ENCODE measurements at regions not wholly inside any gene's neighbourhood (a gene's known extent, or its start where the extent isn't known, plus 50 kb on each side); places are given as distances from the start of the nearest gene placed in this dataset.
A peak's percentile ranks its signal among the peaks of the same experiment; 100 is the strongest.
"Not testable (repeated sequence)": the region's sequence is repeated elsewhere in the genome, so short reads cannot be mapped to it uniquely, and the experiment has no call there.

DNA sequence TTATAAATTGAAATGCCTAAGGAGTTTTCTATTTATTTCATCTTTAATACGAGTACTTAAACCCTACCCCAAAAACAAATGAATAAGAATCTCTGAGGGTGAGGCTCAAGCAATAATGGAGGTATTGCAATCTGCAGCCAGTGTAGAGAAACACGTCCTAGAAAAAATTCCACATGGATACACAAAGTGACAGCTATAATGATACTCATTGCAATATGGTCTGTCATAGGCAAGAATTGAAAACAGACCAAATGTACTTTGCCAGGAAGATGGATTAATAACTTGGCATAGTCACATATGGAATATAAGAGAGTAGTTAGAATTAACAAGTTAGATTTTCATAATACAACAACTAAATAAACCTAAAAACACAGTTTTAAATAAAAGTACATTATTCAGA, 440.1 kb upstream of the STEAP1 start:
- peaks cover 2% of the 10 kb centered on the region for H3K27me3 Mint-ChIP-seq (ENCODE audit: insufficient read depth, unreplicated experiment)
- TF ChIP-seq, protein P1, sequence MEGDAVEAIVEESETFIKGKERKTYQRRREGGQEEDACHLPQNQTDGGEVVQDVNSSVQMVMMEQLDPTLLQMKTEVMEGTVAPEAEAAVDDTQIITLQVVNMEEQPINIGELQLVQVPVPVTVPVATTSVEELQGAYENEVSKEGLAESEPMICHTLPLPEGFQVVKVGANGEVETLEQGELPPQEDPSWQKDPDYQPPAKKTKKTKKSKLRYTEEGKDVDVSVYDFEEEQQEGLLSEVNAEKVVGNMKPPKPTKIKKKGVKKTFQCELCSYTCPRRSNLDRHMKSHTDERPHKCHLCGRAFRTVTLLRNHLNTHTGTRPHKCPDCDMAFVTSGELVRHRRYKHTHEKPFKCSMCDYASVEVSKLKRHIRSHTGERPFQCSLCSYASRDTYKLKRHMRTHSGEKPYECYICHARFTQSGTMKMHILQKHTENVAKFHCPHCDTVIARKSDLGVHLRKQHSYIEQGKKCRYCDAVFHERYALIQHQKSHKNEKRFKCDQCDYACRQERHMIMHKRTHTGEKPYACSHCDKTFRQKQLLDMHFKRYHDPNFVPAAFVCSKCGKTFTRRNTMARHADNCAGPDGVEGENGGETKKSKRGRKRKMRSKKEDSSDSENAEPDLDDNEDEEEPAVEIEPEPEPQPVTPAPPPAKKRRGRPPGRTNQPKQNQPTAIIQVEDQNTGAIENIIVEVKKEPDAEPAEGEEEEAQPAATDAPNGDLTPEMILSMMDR (IDR thresholded peaks at IDR 0.05; ENCODE audit: insufficient read depth in 1 of 2, low read depth in 1 of 2, low read length in 1 of 2, severe bottlenecking in 1 of 2, unreplicated experiment in 1 of 2): no peak
- H3K4me1 Mint-ChIP-seq (ENCODE audit: low read depth, unreplicated experiment): no peaks in the 10 kb centered on the region
- Histone ChIP-seq H3K36me3 (ENCODE audit: control insufficient read depth, insufficient read depth, low read length) (no peaks in the 10 kb centered on the region), H3K9me3 (no peaks in the 10 kb centered on the region), H3K4me1 (no peaks in the 10 kb centered on the region), H3K27me3 (replicated peaks; ENCODE audit: control insufficient read depth, insufficient read depth, low read length) (no peaks in the 10 kb centered on the region), H3K4me3 (ENCODE audit: low read depth, low read length) (no peak overlapping the region)
- no peak overlapping the region for H3K4me3 Mint-ChIP-seq (ENCODE audit: unreplicated experiment)
- intact Hi-C loops (cut with micrococcal nuclease; ENCODE audit: unreplicated experiment): no loop called here
- H3K9me3 Mint-ChIP-seq (ENCODE audit: unreplicated experiment): no peaks in the 10 kb centered on the region
- CTCF ChIA-PET: no interaction called here
- POLR2A ChIA-PET: no interaction called here
- H3K36me3 Mint-ChIP-seq (ENCODE audit: insufficient read depth, unreplicated experiment): no peaks in the 10 kb centered on the region
- no TSS peak for BruUV-seq (replicated peaks)
- H3K27ac Mint-ChIP-seq (ENCODE audit: unreplicated experiment): no peak overlapping the region
- no peak for DNase-seq

DNA sequence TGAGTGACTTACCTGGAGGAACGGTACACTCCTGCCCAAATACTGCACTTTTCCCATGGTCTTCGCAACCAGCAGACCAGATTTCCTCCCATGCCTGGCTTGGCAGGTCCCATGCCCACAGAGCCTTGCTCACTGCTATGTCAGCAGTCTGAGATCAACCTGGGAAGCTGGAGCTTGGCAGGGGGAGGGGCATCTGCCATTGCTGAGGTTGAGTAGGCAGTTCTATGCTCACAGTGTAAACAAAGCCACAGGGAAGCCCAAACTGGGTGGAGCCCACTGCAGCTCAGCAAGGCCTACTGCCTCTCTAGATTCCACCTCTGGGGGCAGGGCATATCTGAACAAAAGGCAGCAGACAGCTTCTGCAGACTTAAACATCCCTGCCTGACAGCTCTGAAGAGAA, 435.3 kb upstream of the STEAP1 start:
- intact Hi-C loops (cut with micrococcal nuclease; ENCODE audit: unreplicated experiment); H3K4me3 Mint-ChIP-seq (ENCODE audit: unreplicated experiment); CTCF ChIA-PET; H3K4me1 Mint-ChIP-seq (ENCODE audit: low read depth, unreplicated experiment); H3K4me3 ChIP-seq (ENCODE audit: low read depth, low read length); H3K9me3 Mint-ChIP-seq (ENCODE audit: unreplicated experiment); H3K36me3 ChIP-seq (ENCODE audit: control insufficient read depth, insufficient read depth, low read length); H3K27ac Mint-ChIP-seq (ENCODE audit: unreplicated experiment); H3K27me3 ChIP-seq (replicated peaks; ENCODE audit: control insufficient read depth, insufficient read depth, low read length); H3K9me3 ChIP-seq; H3K36me3 Mint-ChIP-seq (ENCODE audit: insufficient read depth, unreplicated experiment); POLR2A ChIA-PET; BruUV-seq (replicated peaks); H3K4me1 ChIP-seq; H3K27me3 Mint-ChIP-seq (ENCODE audit: insufficient read depth, unreplicated experiment): not testable (repeated sequence)
- peak in 1 of 2 experiments; percentile 18 for DNase-seq

DNA sequence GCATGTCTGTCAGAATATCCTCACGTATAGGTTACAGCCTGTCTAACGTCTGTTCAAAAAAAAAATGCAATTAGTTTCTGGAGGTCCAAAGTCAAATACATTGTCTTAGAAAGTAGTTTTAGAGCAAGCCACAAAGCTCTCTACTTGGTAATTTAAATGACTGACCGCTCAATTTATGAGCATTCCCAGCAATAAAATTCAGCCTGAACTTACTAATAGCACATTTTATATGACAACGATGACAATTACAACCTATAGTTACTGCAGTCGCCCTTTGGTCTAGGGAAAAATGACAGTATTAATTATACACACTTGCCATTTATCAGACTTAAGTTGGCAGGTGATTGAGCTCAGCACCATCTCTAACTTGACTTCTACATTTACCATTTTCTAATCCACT, 425.8 kb upstream of the STEAP1 start:
- CTCF ChIA-PET: no interaction called here
- no peaks in the 10 kb centered on the region for H3K27me3 Mint-ChIP-seq (ENCODE audit: insufficient read depth, unreplicated experiment)
- H3K9me3 Mint-ChIP-seq (ENCODE audit: unreplicated experiment): no peaks in the 10 kb centered on the region
- no TSS peak for BruUV-seq (replicated peaks)
- H3K27ac Mint-ChIP-seq (ENCODE audit: unreplicated experiment): no peak overlapping the region
- TF ChIP-seq, protein P1 (IDR thresholded peaks at IDR 0.05; ENCODE audit: insufficient read depth in 1 of 2, low read depth in 1 of 2, low read length in 1 of 2, severe bottlenecking in 1 of 2, unreplicated experiment in 1 of 2): no peak
- no peaks in the 10 kb centered on the region for H3K4me1 Mint-ChIP-seq (ENCODE audit: low read depth, unreplicated experiment)
- DNase-seq: no peak
- intact Hi-C loops (cut with micrococcal nuclease; ENCODE audit: unreplicated experiment): no loop called here
- H3K4me3 ChIP-seq (ENCODE audit: low read depth, low read length): no peak overlapping the region
- H3K27me3 ChIP-seq (replicated peaks; ENCODE audit: control insufficient read depth, insufficient read depth, low read length): no peaks in the 10 kb centered on the region
- POLR2A ChIA-PET: no interaction called here
- no peaks in the 10 kb centered on the region for H3K4me1 ChIP-seq
- H3K4me3 Mint-ChIP-seq (ENCODE audit: unreplicated experiment): no peak overlapping the region
- no peaks in the 10 kb centered on the region for H3K9me3 ChIP-seq
- no peaks in the 10 kb centered on the region for H3K36me3 Mint-ChIP-seq (ENCODE audit: insufficient read depth, unreplicated experiment)
- H3K36me3 ChIP-seq (ENCODE audit: control insufficient read depth, insufficient read depth, low read length): no peaks in the 10 kb centered on the region

DNA sequence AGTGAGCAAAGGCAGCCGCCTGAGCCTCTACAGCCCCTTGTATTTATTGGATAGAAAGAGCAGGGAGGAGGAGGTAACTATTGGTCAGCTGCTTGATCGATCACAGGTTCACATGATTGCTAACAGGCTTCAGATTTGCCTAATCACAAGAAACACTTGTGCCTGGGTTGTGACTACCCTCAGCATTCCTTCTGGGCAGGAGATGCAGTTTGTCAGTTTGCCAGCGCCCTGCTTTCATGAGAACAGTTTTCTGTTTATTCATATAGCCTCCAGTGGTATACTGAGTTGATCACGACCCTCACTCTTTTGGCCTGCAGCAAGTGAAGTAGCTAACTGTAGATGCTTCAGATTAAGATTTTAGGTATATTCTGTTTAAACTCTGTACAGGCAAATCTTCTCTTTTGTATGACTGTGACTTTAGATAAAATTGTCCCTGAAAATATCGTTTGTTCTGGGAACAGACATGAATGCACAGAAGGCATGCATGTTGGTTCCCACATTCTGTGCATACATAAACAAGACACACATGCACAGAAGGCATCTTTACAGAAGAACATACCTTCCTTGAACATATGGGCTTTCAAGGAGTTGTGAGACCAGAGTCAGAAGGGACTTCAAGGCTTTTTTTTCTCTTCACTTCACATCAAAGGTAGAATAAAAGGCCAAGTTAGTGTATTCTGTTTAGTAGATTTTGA, 422.4 kb upstream of the STEAP1 start:
- H3K9me3 Mint-ChIP-seq (ENCODE audit: unreplicated experiment): no peaks in the 10 kb centered on the region
- intact Hi-C loops (cut with micrococcal nuclease; ENCODE audit: unreplicated experiment): no loop called here
- H3K27ac Mint-ChIP-seq (ENCODE audit: unreplicated experiment): no peak overlapping the region
- H3K27me3 Mint-ChIP-seq (ENCODE audit: insufficient read depth, unreplicated experiment): no peaks in the 10 kb centered on the region
- no peak overlapping the region for H3K4me3 Mint-ChIP-seq (ENCODE audit: unreplicated experiment)
- ChIA-PET CTCF (no interaction called here), POLR2A (no interaction called here)
- DNase-seq: no peak
- H3K4me1 Mint-ChIP-seq (ENCODE audit: low read depth, unreplicated experiment): no peaks in the 10 kb centered on the region
- Histone ChIP-seq H3K36me3 (ENCODE audit: control insufficient read depth, insufficient read depth, low read length) (no peaks in the 10 kb centered on the region), H3K4me3 (ENCODE audit: low read depth, low read length) (no peak overlapping the region), H3K9me3 (no peaks in the 10 kb centered on the region), H3K4me1 (no peaks in the 10 kb centered on the region), H3K27me3 (replicated peaks; ENCODE audit: control insufficient read depth, insufficient read depth, low read length) (no peaks in the 10 kb centered on the region)
- BruUV-seq (replicated peaks): no TSS peak
- TF ChIP-seq, protein P1 (IDR thresholded peaks at IDR 0.05; ENCODE audit: insufficient read depth in 1 of 2, low read depth in 1 of 2, low read length in 1 of 2, severe bottlenecking in 1 of 2, unreplicated experiment in 1 of 2): no peak
- no peaks in the 10 kb centered on the region for H3K36me3 Mint-ChIP-seq (ENCODE audit: insufficient read depth, unreplicated experiment)
